ENCODE measurements at regions not wholly inside any gene's neighbourhood (a gene's known extent, or its start where the extent isn't known, plus 50 kb on each side); places are given as distances from the start of the nearest gene placed in this dataset.

DNA sequence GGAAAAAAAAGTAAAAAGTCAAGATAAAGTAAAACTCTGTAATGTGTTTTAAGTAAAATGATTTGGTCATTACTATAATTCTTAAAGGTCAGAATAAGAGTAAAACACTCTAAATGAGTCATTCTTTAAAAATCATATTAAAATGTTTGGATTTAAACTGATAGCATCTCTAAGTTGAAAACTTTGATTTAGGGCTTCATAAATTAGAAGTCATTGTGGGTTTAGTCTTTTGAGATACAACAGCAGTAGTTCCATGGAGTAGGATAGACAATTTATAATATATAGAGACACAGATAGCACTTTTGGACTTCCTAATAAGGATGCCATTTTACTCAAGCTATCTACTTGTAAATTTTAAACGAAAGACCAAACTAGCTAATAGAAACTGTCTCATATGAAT lies 77.1 kb upstream of the PABPC4L start:
- no peaks in the 10 kb centered on the region for H3K27me3 ChIP-seq (ENCODE audit: insufficient read depth in 3 of 3, low read length in 2 of 3)
- no peaks in the 10 kb centered on the region for H3K9me3 ChIP-seq
- H3K36me3 ChIP-seq (ENCODE audit: insufficient read depth in 1 of 2, low read depth in 1 of 2) = no peaks in the 10 kb centered on the region
- intact Hi-C loops (cut with DNase I) = no loop called here
- DNase-seq = no peak
- H3K4me1 ChIP-seq = no peaks in the 10 kb centered on the region
- 77 to 87% (median 80%) methylated on average over 1 of the region's 1 CpG for WGBS, 3 donors
- H3K27ac ChIP-seq = no peak overlapping the region
- no peak for ATAC-seq
- TF ChIP-seq, protein P1, sequence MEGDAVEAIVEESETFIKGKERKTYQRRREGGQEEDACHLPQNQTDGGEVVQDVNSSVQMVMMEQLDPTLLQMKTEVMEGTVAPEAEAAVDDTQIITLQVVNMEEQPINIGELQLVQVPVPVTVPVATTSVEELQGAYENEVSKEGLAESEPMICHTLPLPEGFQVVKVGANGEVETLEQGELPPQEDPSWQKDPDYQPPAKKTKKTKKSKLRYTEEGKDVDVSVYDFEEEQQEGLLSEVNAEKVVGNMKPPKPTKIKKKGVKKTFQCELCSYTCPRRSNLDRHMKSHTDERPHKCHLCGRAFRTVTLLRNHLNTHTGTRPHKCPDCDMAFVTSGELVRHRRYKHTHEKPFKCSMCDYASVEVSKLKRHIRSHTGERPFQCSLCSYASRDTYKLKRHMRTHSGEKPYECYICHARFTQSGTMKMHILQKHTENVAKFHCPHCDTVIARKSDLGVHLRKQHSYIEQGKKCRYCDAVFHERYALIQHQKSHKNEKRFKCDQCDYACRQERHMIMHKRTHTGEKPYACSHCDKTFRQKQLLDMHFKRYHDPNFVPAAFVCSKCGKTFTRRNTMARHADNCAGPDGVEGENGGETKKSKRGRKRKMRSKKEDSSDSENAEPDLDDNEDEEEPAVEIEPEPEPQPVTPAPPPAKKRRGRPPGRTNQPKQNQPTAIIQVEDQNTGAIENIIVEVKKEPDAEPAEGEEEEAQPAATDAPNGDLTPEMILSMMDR (IDR thresholded peaks at IDR 0.05) = no peak
- H3K4me3 ChIP-seq = no peak overlapping the region

DNA sequence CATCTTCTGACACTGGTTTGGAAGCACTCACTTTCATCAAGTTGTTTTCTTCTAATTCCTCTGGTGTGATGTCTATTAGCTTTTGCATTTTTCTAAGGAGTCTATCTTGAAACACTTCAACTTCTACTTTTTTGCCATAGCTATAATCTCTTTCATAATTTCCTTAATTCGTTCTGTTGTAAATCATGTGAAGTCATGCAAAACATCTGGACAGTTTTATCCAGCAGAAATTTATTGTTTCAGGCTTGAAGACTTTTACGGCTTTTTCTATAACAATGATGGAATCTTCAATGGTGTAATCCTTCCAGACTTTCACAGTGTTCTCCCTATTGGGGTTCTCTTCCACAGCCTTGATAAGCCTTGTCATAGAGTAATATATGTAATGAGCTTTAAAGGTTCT lies 74.9 kb upstream of the PABPC4L start:
- Histone ChIP-seq H3K27ac (no peak overlapping the region), H3K36me3 (ENCODE audit: insufficient read depth in 1 of 2, low read depth in 1 of 2) (no peaks in the 10 kb centered on the region), H3K4me3 (no peak overlapping the region), H3K9me3 (peaks cover 3% of the 10 kb centered on the region), H3K4me1 (no peaks in the 10 kb centered on the region), H3K27me3 (ENCODE audit: insufficient read depth in 3 of 3, low read length in 2 of 3) (no peaks in the 10 kb centered on the region)
- WGBS, 3 donors = 73 to 80% (median 77%) methylated on average over 2 of the region's 2 CpGs
- no peak for ATAC-seq
- TF ChIP-seq, protein P1 (IDR thresholded peaks at IDR 0.05) = no peak
- intact Hi-C loops (cut with DNase I) = no loop called here
- DNase-seq = no peak

DNA sequence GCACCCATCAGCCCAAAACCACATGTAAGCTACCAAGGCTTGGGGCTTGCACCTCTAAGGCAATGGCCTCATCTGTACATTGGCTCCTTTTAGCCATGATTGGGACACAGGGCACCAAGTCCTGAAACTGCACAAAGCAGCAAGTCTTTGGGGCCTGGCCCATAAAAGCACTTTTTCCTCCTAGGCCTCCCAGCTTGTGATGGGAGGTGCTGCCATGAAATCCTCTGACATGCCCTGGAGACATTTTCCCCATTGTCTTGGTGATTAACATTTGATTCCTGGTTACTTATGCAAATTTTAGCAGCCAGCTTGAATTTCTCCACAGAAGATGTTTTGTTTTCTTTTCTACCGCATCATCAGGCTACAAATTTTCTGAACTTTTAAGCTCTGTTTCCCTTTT lies 58.5 kb upstream of the PABPC4L start:
- WGBS, 3 donors = 90 to 94% (median 93%) methylated on average over 1 of the region's 1 CpG
- H3K27me3 ChIP-seq (ENCODE audit: insufficient read depth in 3 of 3, low read length in 2 of 3) = no peaks in the 10 kb centered on the region

More for the DNA sequence above, 58.5 kb upstream of the PABPC4L start:
- H3K27ac ChIP-seq = no peak overlapping the region
- intact Hi-C loops (cut with DNase I) = no loop called here
- H3K36me3 ChIP-seq (ENCODE audit: insufficient read depth in 1 of 2, low read depth in 1 of 2) = no peaks in the 10 kb centered on the region
- no peaks in the 10 kb centered on the region for H3K4me1 ChIP-seq
- DNase-seq = no peak
- ATAC-seq = no peak
- H3K4me3 ChIP-seq = no peak overlapping the region
- TF ChIP-seq, protein P1 (IDR thresholded peaks at IDR 0.05) = no peak
- no peaks in the 10 kb centered on the region for H3K9me3 ChIP-seq
